Caco-2 (cell line): ENCODE measurements at regions not wholly inside any gene's neighbourhood (a gene's known extent, or its start where the extent isn't known, plus 50 kb on each side); places are given as distances from the start of the nearest gene placed in this dataset.

Source experiments
- BruUV-seq: library from RNA; stranded (reverse); fragments of 400-500 nt; replicated peaks from 2 replicates; lab custom pipeline; 2021; lab: Mats Ljungman, UMichigan
- CTCF ChIA-PET: fragments of 300-600 bp; sonication (Branson Sonifier 250); formaldehyde crosslinking; loops from one replicate; lab custom pipeline; 2022; ENCODE audit warnings: antibody characterized with exemption; lab: Charles Lee
- POLR2A ChIA-PET: fragments of 300-600 bp; sonication (Branson Sonifier 250); formaldehyde crosslinking; loops from one replicate; lab custom pipeline; 2022; ENCODE audit warnings: antibody characterized with exemption; lab: Charles Lee
- DNase-seq, 2 experiments: peaks; one replicate each; pipeline versions ENCODE4 v3.0.0 to v3.0.0-alpha.2; 2020 to 2022
- H3K27me3 ChIP-seq: replicated peaks from 2 replicates; pipeline ENCODE4 v1.6.0; 2011; ENCODE audit warnings: low read length; ENCODE audit not compliant: control insufficient read depth, insufficient read depth
- H3K36me3 ChIP-seq: 2 replicates; pipeline ENCODE4 v1.5.1; 2011; ENCODE audit warnings: low read length; ENCODE audit not compliant: control insufficient read depth, insufficient read depth
- H3K4me1 ChIP-seq: fragments of 250-450 bp; sonication (Bioruptor Pico); 2 replicates; pipeline ENCODE4 v1.5.1; 2020; ENCODE audit warnings: mild to moderate bottlenecking
- H3K4me3 ChIP-seq: 2 replicates; pipeline ENCODE4 v1.5.1; 2011; ENCODE audit warnings: low read depth, mild to moderate bottlenecking, control low read depth, low read length
- H3K9me3 ChIP-seq: fragments of 250-450 bp; sonication (Bioruptor Pico); 2 replicates; pipeline ENCODE4 v1.5.1; 2020; ENCODE audit warnings: mild to moderate bottlenecking, moderate library complexity
- H3K27ac Mint-ChIP-seq: one replicate; pipeline ENCODE4 v1.8.0; 2022; ENCODE audit warnings: mixed read lengths; ENCODE audit not compliant: unreplicated experiment
- H3K27me3 Mint-ChIP-seq: one replicate; pipeline ENCODE4 v1.8.0; 2022; ENCODE audit warnings: mixed read lengths; ENCODE audit not compliant: insufficient read depth, unreplicated experiment
- H3K36me3 Mint-ChIP-seq: one replicate; pipeline ENCODE4 v1.8.0; 2022; ENCODE audit warnings: mild to moderate bottlenecking, mixed read lengths; ENCODE audit not compliant: insufficient read depth, unreplicated experiment
- H3K4me1 Mint-ChIP-seq: one replicate; pipeline ENCODE4 v1.8.0; 2022; ENCODE audit warnings: low read depth, mixed read lengths; ENCODE audit not compliant: unreplicated experiment
- H3K4me3 Mint-ChIP-seq: one replicate; pipeline ENCODE4 v1.8.0; 2022; ENCODE audit warnings: mild to moderate bottlenecking, moderate library complexity, mixed read lengths; ENCODE audit not compliant: unreplicated experiment
- H3K9me3 Mint-ChIP-seq: one replicate; pipeline ENCODE4 v1.8.0; 2022; ENCODE audit warnings: mixed read lengths; ENCODE audit not compliant: unreplicated experiment
- intact Hi-C: fragments of 100-400 bp; cut with micrococcal nuclease; formaldehyde crosslinking; loops from one replicate; pipeline ENCODE4 v1.10.0; 2022; ENCODE audit not compliant: unreplicated experiment
- TF ChIP-seq, protein P1 (sequence below), 2 experiments: fragments of 200-600 bp in 1 of 2; IDR thresholded peaks; 1 replicate in 1 of 2; 2 replicates in 1 of 2; pipeline versions ENCODE4 v1.5.1 to v1.8.0; 2011 to 2022; ENCODE audit warnings: antibody characterized with exemption in 1 of 2, control low read depth in 1 of 2, inconsistent platforms in 1 of 2, low read depth in 1 of 2, low read length in 1 of 2, mild to moderate bottlenecking in 1 of 2, moderate library complexity in 1 of 2; ENCODE audit not compliant: insufficient read depth in 1 of 2, severe bottlenecking in 1 of 2, unreplicated experiment in 1 of 2

DNA sequence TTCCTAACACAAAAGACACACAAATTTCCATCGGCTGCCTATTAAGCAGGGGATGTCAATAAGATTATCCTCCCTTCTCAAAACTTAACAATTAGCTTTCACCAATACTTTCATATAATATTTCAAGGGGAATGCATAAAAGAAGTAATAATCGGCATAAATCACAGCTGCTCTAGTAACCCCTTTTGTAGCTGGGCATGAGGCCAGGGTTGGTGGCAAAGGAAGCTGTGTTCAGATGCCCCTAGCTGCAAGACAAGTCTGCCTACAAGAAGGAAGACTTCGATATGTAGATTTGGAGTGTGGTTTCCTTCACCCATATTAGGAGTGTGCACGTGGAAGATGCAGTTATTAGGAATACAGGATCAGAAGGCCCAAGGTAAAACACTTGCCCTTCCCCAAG lies 156.9 kb upstream of the SSTR4 start:
- ChIA-PET CTCF (interaction anchor here (1.0 kb wide), 1 partner anchor 13 kb away, joined by 3 read pairs; no protein-coding TSS in a partner anchor), POLR2A (interaction anchor here (0.6 kb wide), 1 partner anchor 472 kb away, joined by 6 read pairs; no protein-coding TSS in a partner anchor)
- H3K27me3 Mint-ChIP-seq = peaks cover 4% of the 10 kb centered on the region
- no peaks in the 10 kb centered on the region for H3K36me3 ChIP-seq
- no peaks in the 10 kb centered on the region for H3K9me3 Mint-ChIP-seq
- no peaks in the 10 kb centered on the region for H3K27me3 ChIP-seq
- H3K9me3 ChIP-seq = no peaks in the 10 kb centered on the region
- no peak for DNase-seq
- H3K4me3 ChIP-seq = no peak overlapping the region
- H3K4me1 Mint-ChIP-seq = no peaks in the 10 kb centered on the region
- intact Hi-C loops = no loop called here
- H3K27ac Mint-ChIP-seq = no peak overlapping the region
- TF ChIP-seq, protein P1, sequence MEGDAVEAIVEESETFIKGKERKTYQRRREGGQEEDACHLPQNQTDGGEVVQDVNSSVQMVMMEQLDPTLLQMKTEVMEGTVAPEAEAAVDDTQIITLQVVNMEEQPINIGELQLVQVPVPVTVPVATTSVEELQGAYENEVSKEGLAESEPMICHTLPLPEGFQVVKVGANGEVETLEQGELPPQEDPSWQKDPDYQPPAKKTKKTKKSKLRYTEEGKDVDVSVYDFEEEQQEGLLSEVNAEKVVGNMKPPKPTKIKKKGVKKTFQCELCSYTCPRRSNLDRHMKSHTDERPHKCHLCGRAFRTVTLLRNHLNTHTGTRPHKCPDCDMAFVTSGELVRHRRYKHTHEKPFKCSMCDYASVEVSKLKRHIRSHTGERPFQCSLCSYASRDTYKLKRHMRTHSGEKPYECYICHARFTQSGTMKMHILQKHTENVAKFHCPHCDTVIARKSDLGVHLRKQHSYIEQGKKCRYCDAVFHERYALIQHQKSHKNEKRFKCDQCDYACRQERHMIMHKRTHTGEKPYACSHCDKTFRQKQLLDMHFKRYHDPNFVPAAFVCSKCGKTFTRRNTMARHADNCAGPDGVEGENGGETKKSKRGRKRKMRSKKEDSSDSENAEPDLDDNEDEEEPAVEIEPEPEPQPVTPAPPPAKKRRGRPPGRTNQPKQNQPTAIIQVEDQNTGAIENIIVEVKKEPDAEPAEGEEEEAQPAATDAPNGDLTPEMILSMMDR (IDR thresholded peaks at IDR 0.05; ENCODE audit: insufficient read depth in 1 of 2, low read depth in 1 of 2, low read length in 1 of 2, severe bottlenecking in 1 of 2, unreplicated experiment in 1 of 2) = no peak
- BruUV-seq = no TSS peak
- no peaks in the 10 kb centered on the region for H3K36me3 Mint-ChIP-seq
- H3K4me1 ChIP-seq = no peaks in the 10 kb centered on the region
- H3K4me3 Mint-ChIP-seq = no peak overlapping the region

DNA sequence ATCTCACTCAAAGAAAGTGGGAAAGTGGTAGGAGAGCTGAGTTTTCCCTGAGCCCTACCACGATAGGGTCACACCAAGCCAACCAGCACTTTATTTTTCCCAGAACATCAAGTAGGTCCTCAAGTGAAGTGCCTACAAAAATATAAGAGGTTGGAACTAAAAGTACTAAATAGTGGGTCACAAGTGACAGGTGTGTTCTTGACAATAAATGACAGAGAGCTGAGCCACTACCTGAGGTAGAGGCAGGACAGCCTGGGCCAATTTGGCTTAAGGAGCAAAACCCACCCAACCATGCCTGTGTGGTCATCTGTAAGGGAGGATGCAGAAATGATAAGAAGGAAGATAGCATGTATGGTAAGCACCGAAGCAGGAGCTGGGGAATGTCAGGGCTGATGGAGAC lies 154.8 kb upstream of the SSTR4 start:
- H3K9me3 Mint-ChIP-seq = no peaks in the 10 kb centered on the region
- intact Hi-C loops = no loop called here
- H3K36me3 Mint-ChIP-seq = no peaks in the 10 kb centered on the region
- no TSS peak for BruUV-seq
- no peak overlapping the region for H3K4me3 ChIP-seq
- H3K4me3 Mint-ChIP-seq = no peak overlapping the region
- peaks cover 4% of the 10 kb centered on the region for H3K27me3 Mint-ChIP-seq
- H3K27ac Mint-ChIP-seq = no peak overlapping the region
- no peaks in the 10 kb centered on the region for H3K9me3 ChIP-seq
- ChIA-PET POLR2A (no interaction called here), CTCF (no interaction called here)
- H3K27me3 ChIP-seq = no peaks in the 10 kb centered on the region
- DNase-seq = no peak
- TF ChIP-seq, protein P1 (IDR thresholded peaks at IDR 0.05; ENCODE audit: insufficient read depth in 1 of 2, low read depth in 1 of 2, low read length in 1 of 2, severe bottlenecking in 1 of 2, unreplicated experiment in 1 of 2) = no peak
- H3K4me1 ChIP-seq = no peaks in the 10 kb centered on the region
- H3K4me1 Mint-ChIP-seq = no peaks in the 10 kb centered on the region
- no peaks in the 10 kb centered on the region for H3K36me3 ChIP-seq

DNA sequence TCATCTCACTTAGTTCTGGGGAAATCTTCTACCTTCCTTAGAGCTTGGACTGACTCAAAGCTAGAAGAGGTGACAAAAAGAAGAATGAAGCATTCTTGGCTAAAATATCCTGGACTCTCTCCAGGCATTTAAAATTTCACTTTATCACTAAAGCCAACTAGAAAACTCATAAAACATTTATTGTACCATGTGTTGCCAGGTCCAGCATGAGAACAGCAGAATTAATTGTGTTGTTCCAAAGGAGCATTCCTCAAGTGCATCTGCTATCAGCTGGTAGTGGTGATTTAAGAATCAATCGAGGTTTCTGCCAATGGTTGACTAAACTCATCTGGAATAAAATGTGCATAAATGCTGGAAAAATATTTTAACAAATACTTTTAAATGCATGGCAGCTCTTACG lies 147.3 kb upstream of the SSTR4 start:
- H3K4me3 Mint-ChIP-seq = no peak overlapping the region
- DNase-seq = no peak
- H3K27me3 Mint-ChIP-seq = no peaks in the 10 kb centered on the region
- H3K4me1 Mint-ChIP-seq = no peaks in the 10 kb centered on the region
- Histone ChIP-seq H3K36me3 (no peaks in the 10 kb centered on the region), H3K4me3 (no peak overlapping the region), H3K9me3 (no peaks in the 10 kb centered on the region; the same call in 1 of the 2 replicates), H3K4me1 (no peaks in the 10 kb centered on the region), H3K27me3 (no peaks in the 10 kb centered on the region)
- TF ChIP-seq, protein P1 (IDR thresholded peaks at IDR 0.05; ENCODE audit: insufficient read depth in 1 of 2, low read depth in 1 of 2, low read length in 1 of 2, severe bottlenecking in 1 of 2, unreplicated experiment in 1 of 2) = no peak
- no peak overlapping the region for H3K27ac Mint-ChIP-seq
- intact Hi-C loops = no loop called here
- H3K9me3 Mint-ChIP-seq = no peaks in the 10 kb centered on the region
- CTCF ChIA-PET = no interaction called here
- BruUV-seq = no TSS peak
- POLR2A ChIA-PET = no interaction called here
- no peaks in the 10 kb centered on the region for H3K36me3 Mint-ChIP-seq
